ENCODE measurements at regions not wholly inside any gene's neighbourhood (a gene's known extent, or its start where the extent isn't known, plus 50 kb on each side); places are given as distances from the start of the nearest gene placed in this dataset.
"Not testable (repeated sequence)": the region's sequence is repeated elsewhere in the genome, so short reads cannot be mapped to it uniquely, and the experiment has no call there.

DNA sequence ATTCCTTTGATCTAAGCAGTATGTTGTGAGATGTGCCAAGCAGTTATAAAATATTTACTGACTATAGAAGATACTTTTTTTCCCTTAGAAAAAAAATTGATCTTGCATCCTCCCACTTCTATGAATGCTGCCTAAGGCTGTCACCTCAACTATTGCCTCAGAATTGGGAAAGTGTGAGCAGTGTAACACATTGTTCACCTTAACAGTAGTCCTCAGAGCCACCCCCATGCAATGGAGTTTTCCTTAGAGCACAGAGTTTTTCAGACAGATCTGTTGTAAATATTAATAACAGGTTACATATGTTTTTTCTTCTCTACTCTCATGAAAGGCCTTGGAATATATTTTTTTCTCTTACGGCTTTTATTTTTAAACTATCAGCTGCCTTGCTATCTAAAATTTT, 607.3 kb downstream of the STK39 start:
- Histone ChIP-seq H3K9ac (ENCODE audit: low read depth, low read length) (no peak overlapping the region), H3K79me2 (ENCODE audit: insufficient read depth, low read length) (no peaks in the 10 kb centered on the region), H3K4me1 (ENCODE audit: insufficient read depth, low read length) (no peaks in the 10 kb centered on the region), H3K27ac (ENCODE audit: low read length) (no peak overlapping the region), H4K20me1 (ENCODE audit: insufficient read depth, low read length) (no peaks in the 10 kb centered on the region), H3K4me2 (ENCODE audit: insufficient read depth, low read length) (no peak overlapping the region), H3K27me3 (ENCODE audit: insufficient read depth, low read length, poor library complexity) (no peaks in the 10 kb centered on the region), H3K9me3 (ENCODE audit: insufficient read depth, low read length, severe bottlenecking) (no peaks in the 10 kb centered on the region), H3K4me3 (ENCODE audit: low read depth in 1 of 2, low read length in 2 of 2) (no peak overlapping the region), H2AFZ (ENCODE audit: low read depth, low read length) (no peak overlapping the region), H3K36me3 (ENCODE audit: insufficient read depth, low read length) (no peaks in the 10 kb centered on the region)
- TF ChIP-seq, protein P1, sequence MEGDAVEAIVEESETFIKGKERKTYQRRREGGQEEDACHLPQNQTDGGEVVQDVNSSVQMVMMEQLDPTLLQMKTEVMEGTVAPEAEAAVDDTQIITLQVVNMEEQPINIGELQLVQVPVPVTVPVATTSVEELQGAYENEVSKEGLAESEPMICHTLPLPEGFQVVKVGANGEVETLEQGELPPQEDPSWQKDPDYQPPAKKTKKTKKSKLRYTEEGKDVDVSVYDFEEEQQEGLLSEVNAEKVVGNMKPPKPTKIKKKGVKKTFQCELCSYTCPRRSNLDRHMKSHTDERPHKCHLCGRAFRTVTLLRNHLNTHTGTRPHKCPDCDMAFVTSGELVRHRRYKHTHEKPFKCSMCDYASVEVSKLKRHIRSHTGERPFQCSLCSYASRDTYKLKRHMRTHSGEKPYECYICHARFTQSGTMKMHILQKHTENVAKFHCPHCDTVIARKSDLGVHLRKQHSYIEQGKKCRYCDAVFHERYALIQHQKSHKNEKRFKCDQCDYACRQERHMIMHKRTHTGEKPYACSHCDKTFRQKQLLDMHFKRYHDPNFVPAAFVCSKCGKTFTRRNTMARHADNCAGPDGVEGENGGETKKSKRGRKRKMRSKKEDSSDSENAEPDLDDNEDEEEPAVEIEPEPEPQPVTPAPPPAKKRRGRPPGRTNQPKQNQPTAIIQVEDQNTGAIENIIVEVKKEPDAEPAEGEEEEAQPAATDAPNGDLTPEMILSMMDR (IDR thresholded peaks at IDR 0.05; ENCODE audit: borderline replicate concordance, extremely low read depth, low read length, poor library complexity, severe bottlenecking) = no peak
- no peak for TF ChIP-seq EZH2 (IDR thresholded peaks at IDR 0.05; ENCODE audit: borderline replicate concordance, low read depth, low read length, severe bottlenecking)
- DNase-seq (no peak), ATAC-seq (ENCODE audit: insufficient read depth, low read depth) (no peak)

DNA sequence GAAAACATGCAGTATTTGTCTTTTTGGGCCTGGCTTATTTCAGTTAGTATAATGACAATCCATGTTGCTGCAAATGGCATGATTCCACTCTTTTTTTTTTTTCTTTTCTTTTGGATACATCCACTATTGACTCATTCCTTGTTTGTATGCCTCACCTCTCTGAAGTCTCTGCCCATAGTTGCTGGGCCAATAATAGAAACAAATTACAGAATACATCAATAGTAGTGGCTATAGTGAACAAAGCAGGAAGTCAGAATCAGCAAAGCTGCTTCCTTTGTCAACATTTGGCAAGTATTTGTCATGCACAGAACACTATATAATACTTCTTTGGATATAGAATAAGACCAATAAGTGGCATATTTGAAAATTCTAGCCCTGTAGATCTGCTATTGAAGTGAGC, 609.7 kb downstream of the STK39 start:
- Histone ChIP-seq H3K4me1 (ENCODE audit: insufficient read depth, low read length) (no peaks in the 10 kb centered on the region), H4K20me1 (ENCODE audit: insufficient read depth, low read length) (no peaks in the 10 kb centered on the region), H3K36me3 (ENCODE audit: insufficient read depth, low read length) (no peaks in the 10 kb centered on the region), H2AFZ (ENCODE audit: low read depth, low read length) (no peak overlapping the region), H3K9ac (ENCODE audit: low read depth, low read length) (no peak overlapping the region), H3K4me2 (ENCODE audit: insufficient read depth, low read length) (no peak overlapping the region), H3K27me3 (ENCODE audit: insufficient read depth, low read length, poor library complexity) (no peaks in the 10 kb centered on the region), H3K79me2 (ENCODE audit: insufficient read depth, low read length) (no peaks in the 10 kb centered on the region), H3K4me3 (ENCODE audit: low read depth in 1 of 2, low read length in 2 of 2) (no peak overlapping the region), H3K9me3 (ENCODE audit: insufficient read depth, low read length, severe bottlenecking) (no peaks in the 10 kb centered on the region), H3K27ac (ENCODE audit: low read length) (no peak overlapping the region)
- TF ChIP-seq EZH2 (IDR thresholded peaks at IDR 0.05; ENCODE audit: borderline replicate concordance, low read depth, low read length, severe bottlenecking) = no peak
- TF ChIP-seq, protein P1 (IDR thresholded peaks at IDR 0.05; ENCODE audit: borderline replicate concordance, extremely low read depth, low read length, poor library complexity, severe bottlenecking) = no peak
- no peak for ATAC-seq (ENCODE audit: insufficient read depth, low read depth)
- no peak for DNase-seq

DNA sequence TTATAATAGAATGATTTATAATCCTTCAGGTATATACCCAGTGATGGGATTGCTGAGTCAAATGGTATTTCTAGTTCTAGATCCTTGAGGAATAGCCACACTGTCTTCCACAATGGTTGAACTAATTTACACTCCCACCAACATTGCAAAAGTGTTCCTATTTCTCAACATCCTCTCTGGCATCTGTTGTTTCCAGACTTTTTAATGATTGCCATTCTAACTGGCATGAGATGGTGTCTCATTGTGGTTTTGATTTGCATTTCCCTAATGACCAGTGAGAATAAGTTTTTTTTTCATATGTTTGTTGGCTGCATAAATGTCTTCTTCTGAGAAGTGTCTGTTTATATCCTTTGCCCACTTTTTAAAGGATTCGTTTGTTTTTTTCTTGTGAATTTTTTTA, 615.1 kb downstream of the STK39 start:
- H4K20me1 ChIP-seq (ENCODE audit: insufficient read depth, low read length); H3K79me2 ChIP-seq (ENCODE audit: insufficient read depth, low read length); H3K36me3 ChIP-seq (ENCODE audit: insufficient read depth, low read length); H3K27ac ChIP-seq (ENCODE audit: low read length); DNase-seq; H3K27me3 ChIP-seq (ENCODE audit: insufficient read depth, low read length, poor library complexity); H2AFZ ChIP-seq (ENCODE audit: low read depth, low read length); H3K9me3 ChIP-seq (ENCODE audit: insufficient read depth, low read length, severe bottlenecking); H3K9ac ChIP-seq (ENCODE audit: low read depth, low read length); H3K4me3 ChIP-seq (ENCODE audit: low read depth in 1 of 2, low read length in 2 of 2); H3K4me2 ChIP-seq (ENCODE audit: insufficient read depth, low read length); ATAC-seq (ENCODE audit: insufficient read depth, low read depth); H3K4me1 ChIP-seq (ENCODE audit: insufficient read depth, low read length): not testable (repeated sequence)

DNA sequence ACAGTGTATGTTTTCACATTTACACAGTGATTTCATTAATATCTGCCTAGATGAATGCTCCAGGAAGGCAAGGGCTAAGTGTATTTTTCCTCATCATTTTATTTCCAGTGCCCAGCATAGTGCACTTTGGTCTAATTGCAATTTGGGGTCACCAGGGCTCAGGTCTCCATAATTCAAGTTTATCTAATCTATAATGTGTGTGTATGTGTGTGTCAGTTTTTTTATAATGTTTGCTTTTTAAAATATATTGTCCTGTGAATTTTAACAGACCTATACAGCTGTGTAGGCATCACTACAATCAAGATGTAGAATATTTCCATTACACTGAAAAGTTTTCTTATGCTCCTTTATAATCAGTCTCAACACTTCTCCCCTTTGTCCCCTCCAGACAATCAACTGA, 620.4 kb downstream of the STK39 start:
- no peaks in the 10 kb centered on the region for H4K20me1 ChIP-seq (ENCODE audit: insufficient read depth, low read length)
- H3K4me1 ChIP-seq (ENCODE audit: insufficient read depth, low read length) = no peaks in the 10 kb centered on the region
- H2AFZ ChIP-seq (ENCODE audit: low read depth, low read length) = no peak overlapping the region
- no peak overlapping the region for H3K4me2 ChIP-seq (ENCODE audit: insufficient read depth, low read length)
- DNase-seq (no peak), ATAC-seq (ENCODE audit: insufficient read depth, low read depth) (no peak)
- H3K27ac ChIP-seq (ENCODE audit: low read length) = no peak overlapping the region
- H3K27me3 ChIP-seq (ENCODE audit: insufficient read depth, low read length, poor library complexity) = no peaks in the 10 kb centered on the region
- no peaks in the 10 kb centered on the region for H3K79me2 ChIP-seq (ENCODE audit: insufficient read depth, low read length)
- no peak overlapping the region for H3K4me3 ChIP-seq (ENCODE audit: low read depth in 1 of 2, low read length in 2 of 2)
- H3K9me3 ChIP-seq (ENCODE audit: insufficient read depth, low read length, severe bottlenecking) = no peaks in the 10 kb centered on the region
- H3K9ac ChIP-seq (ENCODE audit: low read depth, low read length) = no peak overlapping the region
- TF ChIP-seq, protein P1 (IDR thresholded peaks at IDR 0.05; ENCODE audit: borderline replicate concordance, extremely low read depth, low read length, poor library complexity, severe bottlenecking) = no peak
- no peak for TF ChIP-seq EZH2 (IDR thresholded peaks at IDR 0.05; ENCODE audit: borderline replicate concordance, low read depth, low read length, severe bottlenecking)
- no peaks in the 10 kb centered on the region for H3K36me3 ChIP-seq (ENCODE audit: insufficient read depth, low read length)
